ENCODE measurements at regions not wholly inside any gene's neighbourhood (a gene's known extent, or its start where the extent isn't known, plus 50 kb on each side); places are given as distances from the start of the nearest gene placed in this dataset.

GRCh38 chr6:119728935-119729334 lies 379.4 kb upstream of the MAN1A1 start (continued):
- TF ChIP-seq ZFP82 (CRISPR knock-in tag; IDR thresholded peaks at IDR 0.05; ENCODE audit: borderline replicate concordance) = no peak
- no peak for TF ChIP-seq SP1 (IDR thresholded peaks at IDR 0.05)
- no peak for TF ChIP-seq SP1 (CRISPR knock-in tag; IDR thresholded peaks at IDR 0.05)
- TF ChIP-seq ZBTB8A (CRISPR knock-in tag; IDR thresholded peaks at IDR 0.05; ENCODE audit: borderline replicate concordance, low read depth) = no peak
- no peak for TF ChIP-seq ZNF552 (CRISPR knock-in tag; IDR thresholded peaks at IDR 0.05; ENCODE audit: borderline replicate concordance)
- TF ChIP-seq, protein P1, sequence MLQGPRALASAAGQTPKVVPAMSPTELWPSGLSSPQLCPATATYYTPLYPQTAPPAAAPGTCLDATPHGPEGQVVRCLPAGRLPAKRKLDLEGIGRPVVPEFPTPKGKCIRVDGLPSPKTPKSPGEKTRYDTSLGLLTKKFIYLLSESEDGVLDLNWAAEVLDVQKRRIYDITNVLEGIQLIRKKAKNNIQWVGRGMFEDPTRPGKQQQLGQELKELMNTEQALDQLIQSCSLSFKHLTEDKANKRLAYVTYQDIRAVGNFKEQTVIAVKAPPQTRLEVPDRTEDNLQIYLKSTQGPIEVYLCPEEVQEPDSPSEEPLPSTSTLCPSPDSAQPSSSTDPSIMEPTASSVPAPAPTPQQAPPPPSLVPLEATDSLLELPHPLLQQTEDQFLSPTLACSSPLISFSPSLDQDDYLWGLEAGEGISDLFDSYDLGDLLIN (CRISPR knock-in tag; IDR thresholded peaks at IDR 0.05; ENCODE audit: borderline replicate concordance) = no peak
- TF ChIP-seq, protein P2, sequence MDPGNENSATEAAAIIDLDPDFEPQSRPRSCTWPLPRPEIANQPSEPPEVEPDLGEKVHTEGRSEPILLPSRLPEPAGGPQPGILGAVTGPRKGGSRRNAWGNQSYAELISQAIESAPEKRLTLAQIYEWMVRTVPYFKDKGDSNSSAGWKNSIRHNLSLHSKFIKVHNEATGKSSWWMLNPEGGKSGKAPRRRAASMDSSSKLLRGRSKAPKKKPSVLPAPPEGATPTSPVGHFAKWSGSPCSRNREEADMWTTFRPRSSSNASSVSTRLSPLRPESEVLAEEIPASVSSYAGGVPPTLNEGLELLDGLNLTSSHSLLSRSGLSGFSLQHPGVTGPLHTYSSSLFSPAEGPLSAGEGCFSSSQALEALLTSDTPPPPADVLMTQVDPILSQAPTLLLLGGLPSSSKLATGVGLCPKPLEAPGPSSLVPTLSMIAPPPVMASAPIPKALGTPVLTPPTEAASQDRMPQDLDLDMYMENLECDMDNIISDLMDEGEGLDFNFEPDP (CRISPR knock-in tag; conservative IDR thresholded peaks at IDR 0.05) = no peak
- TF ChIP-seq, protein P3, sequence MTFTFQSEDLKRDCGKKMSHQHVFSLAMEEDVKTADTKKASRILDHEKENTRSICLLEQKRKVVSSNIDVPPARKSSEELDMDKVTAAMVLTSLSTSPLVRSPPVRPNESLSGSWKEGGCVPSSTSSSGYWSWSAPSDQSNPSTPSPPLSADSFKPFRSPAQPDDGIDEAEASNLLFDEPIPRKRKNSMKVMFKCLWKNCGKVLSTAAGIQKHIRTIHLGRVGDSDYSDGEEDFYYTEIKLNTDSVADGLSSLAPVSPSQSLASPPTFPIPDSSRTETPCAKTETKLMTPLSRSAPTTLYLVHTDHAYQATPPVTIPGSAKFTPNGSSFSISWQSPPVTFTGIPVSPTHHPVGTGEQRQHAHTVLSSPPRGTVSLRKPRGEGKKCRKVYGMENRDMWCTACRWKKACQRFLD (CRISPR knock-in tag; IDR thresholded peaks at IDR 0.05; ENCODE audit: borderline replicate concordance) = no peak

GRCh38 chr6:119728220-119728750 lies 378.7 kb upstream of the MAN1A1 start:
- H3K4me2 ChIP-seq (ENCODE audit: low read depth, low read length) = peak overlapping the region; percentile 70

More at GRCh38 chr6:119728220-119728750, 378.7 kb upstream of the MAN1A1 start:
- ChIA-PET CTCF (ENCODE audit: low intra/inter-chr PET ratio, low total read pairs) (no interaction called here), POLR2A (no interaction called here)
- Histone ChIP-seq H3K27me3 (ENCODE audit: control insufficient read depth in 1 of 2, insufficient read depth in 2 of 2, low read length in 2 of 2) (no peaks in the 10 kb centered on the region), H3K9me3 (ENCODE audit: low read length) (no peaks in the 10 kb centered on the region), H3K4me1 (ENCODE audit: insufficient read depth, low read length) (peaks cover 20% of the 10 kb centered on the region), H3K79me2 (ENCODE audit: insufficient read depth, low read length) (no peaks in the 10 kb centered on the region), H3K9ac (ENCODE audit: insufficient read depth, low read depth, low read length) (no peak overlapping the region), H3K27ac (ENCODE audit: extremely low read length, insufficient read depth, low read length) (no peak overlapping the region), H2AFZ (ENCODE audit: low read length) (peak overlapping the region; percentile 57), H3K36me3 (replicated peaks in 1 of 2; ENCODE audit: control insufficient read depth in 1 of 2, insufficient read depth in 2 of 2, low read length in 2 of 2) (no peaks in the 10 kb centered on the region), H4K20me1 (ENCODE audit: insufficient read depth, low read length) (no peaks in the 10 kb centered on the region), H3K4me3 (replicated peaks in 1 of 3; ENCODE audit: insufficient read depth in 1 of 3, low read depth in 2 of 3, low read length in 3 of 3) (peak overlapping the region in 2 of 3 experiments; percentile 28 to 33; a peak in 4 of 6 replicates)
- in situ Hi-C loops (cut with HindIII; ENCODE audit: extremely low pct_ligation_motif_present, low pct_unique_long_range_greater_than_20kb) = loop anchor here (25.0 kb wide), 3 partner anchors 591 to 1584 kb away; no protein-coding TSS in a partner anchor
- ATAC-seq = peak; percentile 85
- peak; percentile 24 for DNase-seq (ENCODE audit: low spot score)
- intact Hi-C loops (cut with micrococcal nuclease; ENCODE audit: unreplicated experiment) = no loop called here
- BruUV-seq (replicated peaks) = no TSS peak
- FAIRE-seq = peak; percentile 76
- TF ChIP-seq, protein P4, sequence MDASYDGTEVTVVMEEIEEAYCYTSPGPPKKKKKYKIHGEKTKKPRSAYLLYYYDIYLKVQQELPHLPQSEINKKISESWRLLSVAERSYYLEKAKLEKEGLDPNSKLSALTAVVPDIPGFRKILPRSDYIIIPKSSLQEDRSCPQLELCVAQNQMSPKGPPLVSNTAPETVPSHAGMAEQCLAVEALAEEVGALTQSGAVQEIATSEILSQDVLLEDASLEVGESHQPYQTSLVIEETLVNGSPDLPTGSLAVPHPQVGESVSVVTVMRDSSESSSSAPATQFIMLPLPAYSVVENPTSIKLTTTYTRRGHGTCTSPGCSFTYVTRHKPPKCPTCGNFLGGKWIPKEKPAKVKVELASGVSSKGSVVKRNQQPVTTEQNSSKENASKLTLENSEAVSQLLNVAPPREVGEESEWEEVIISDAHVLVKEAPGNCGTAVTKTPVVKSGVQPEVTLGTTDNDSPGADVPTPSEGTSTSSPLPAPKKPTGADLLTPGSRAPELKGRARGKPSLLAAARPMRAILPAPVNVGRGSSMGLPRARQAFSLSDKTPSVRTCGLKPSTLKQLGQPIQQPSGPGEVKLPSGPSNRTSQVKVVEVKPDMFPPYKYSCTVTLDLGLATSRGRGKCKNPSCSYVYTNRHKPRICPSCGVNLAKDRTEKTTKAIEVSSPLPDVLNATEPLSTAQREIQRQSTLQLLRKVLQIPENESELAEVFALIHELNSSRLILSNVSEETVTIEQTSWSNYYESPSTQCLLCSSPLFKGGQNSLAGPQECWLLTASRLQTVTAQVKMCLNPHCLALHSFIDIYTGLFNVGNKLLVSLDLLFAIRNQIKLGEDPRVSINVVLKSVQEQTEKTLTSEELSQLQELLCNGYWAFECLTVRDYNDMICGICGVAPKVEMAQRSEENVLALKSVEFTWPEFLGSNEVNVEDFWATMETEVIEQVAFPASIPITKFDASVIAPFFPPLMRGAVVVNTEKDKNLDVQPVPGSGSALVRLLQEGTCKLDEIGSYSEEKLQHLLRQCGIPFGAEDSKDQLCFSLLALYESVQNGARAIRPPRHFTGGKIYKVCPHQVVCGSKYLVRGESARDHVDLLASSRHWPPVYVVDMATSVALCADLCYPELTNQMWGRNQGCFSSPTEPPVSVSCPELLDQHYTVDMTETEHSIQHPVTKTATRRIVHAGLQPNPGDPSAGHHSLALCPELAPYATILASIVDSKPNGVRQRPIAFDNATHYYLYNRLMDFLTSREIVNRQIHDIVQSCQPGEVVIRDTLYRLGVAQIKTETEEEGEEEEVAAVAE (CRISPR knock-in tag; IDR thresholded peaks at IDR 0.05; ENCODE audit: borderline replicate concordance) = peak; percentile 21; the same call in 1 of the 2 replicates
- TF ChIP-seq ZNF501 (CRISPR knock-in tag; IDR thresholded peaks at IDR 0.05) = 0 out of 2 replicates have a peak, but pooled peaks have one; percentile 23
- no peak for TF ChIP-seq ZC3H13 (CRISPR knock-in tag; IDR thresholded peaks at IDR 0.05)
- peak; percentile 66 for TF ChIP-seq HNF4A (CRISPR knock-in tag; IDR thresholded peaks at IDR 0.05)
- 37% methylated on average over 7 of the region's 7 CpGs for WGBS (ENCODE audit: low lambda C conversion rate)
